ENCODE measurements at regions not wholly inside any gene's neighbourhood (a gene's known extent, or its start where the extent isn't known, plus 50 kb on each side); places are given as distances from the start of the nearest gene placed in this dataset.

GRCh38 chr20:22425344-22426295 lies 158.8 kb downstream of the FOXA2 start (continued):
- TF ChIP-seq REXO4 (CRISPR knock-in tag; IDR thresholded peaks at IDR 0.05; ENCODE audit: borderline replicate concordance), result no peak
- no peak for TF ChIP-seq CHD2 (IDR thresholded peaks at IDR 0.05; ENCODE audit: low read depth, low read length)
- TF ChIP-seq ZNF501 (CRISPR knock-in tag; IDR thresholded peaks at IDR 0.05), result no peak
- TF ChIP-seq CAMTA2 (CRISPR knock-in tag; IDR thresholded peaks at IDR 0.05; ENCODE audit: borderline replicate concordance), result no peak
- TF ChIP-seq WIZ (CRISPR knock-in tag; IDR thresholded peaks at IDR 0.05), result no peak
- TF ChIP-seq NR2F2 (IDR thresholded peaks at IDR 0.05; ENCODE audit: borderline replicate concordance, low read depth), result no peak
- no peak for TF ChIP-seq MEIS2 (CRISPR knock-in tag; IDR thresholded peaks at IDR 0.05)
- no peak for TF ChIP-seq SOX13 (IDR thresholded peaks at IDR 0.05)
- TF ChIP-seq SOX13 (CRISPR knock-in tag; conservative IDR thresholded peaks at IDR 0.05 in 1 of 2, IDR thresholded peaks at IDR 0.05 in 1 of 2), result peak in 1 of 2 experiments; percentile 68; a peak in 2 of 4 replicates
- peak; percentile 63; the same call in 1 of the 2 replicates for TF ChIP-seq HMG20A (CRISPR knock-in tag; IDR thresholded peaks at IDR 0.05; ENCODE audit: borderline replicate concordance)
- TF ChIP-seq ZNF558 (CRISPR knock-in tag; IDR thresholded peaks at IDR 0.05; ENCODE audit: borderline replicate concordance), result no peak
- peak; percentile 58 for TF ChIP-seq ASH2L (IDR thresholded peaks at IDR 0.05; ENCODE audit: insufficient read length, low read depth, low read length)
- TF ChIP-seq CSRNP1 (CRISPR knock-in tag; IDR thresholded peaks at IDR 0.05), result no peak
- 0 out of 2 replicates have a peak, but pooled peaks have one; percentile 24 for TF ChIP-seq ZNF124 (CRISPR knock-in tag; IDR thresholded peaks at IDR 0.05)
- TF ChIP-seq ARID3A (IDR thresholded peaks at IDR 0.05; ENCODE audit: low read depth, low read length), result 0 out of 2 replicates have a peak, but pooled peaks have one; percentile 11
- peak; percentile 8; the same call in 1 of the 2 replicates for TF ChIP-seq SIX4 (CRISPR knock-in tag; IDR thresholded peaks at IDR 0.05)
- TF ChIP-seq ONECUT2 (CRISPR knock-in tag; IDR thresholded peaks at IDR 0.05), result no peak
- no peak for TF ChIP-seq DR1 (CRISPR knock-in tag; IDR thresholded peaks at IDR 0.05)
- TF ChIP-seq SOX6 (IDR thresholded peaks at IDR 0.05), result no peak
- TF ChIP-seq SOX6 (CRISPR knock-in tag; IDR thresholded peaks at IDR 0.05), result peak; percentile 63
- TF ChIP-seq SSRP1 (CRISPR knock-in tag; IDR thresholded peaks at IDR 0.05), result no peak
- TF ChIP-seq ZNF317 (CRISPR knock-in tag; IDR thresholded peaks at IDR 0.05), result no peak
- no peak for TF ChIP-seq ZNF720 (CRISPR knock-in tag; IDR thresholded peaks at IDR 0.05)
- no peak for TF ChIP-seq SALL2 (CRISPR knock-in tag; IDR thresholded peaks at IDR 0.05)
- no peak for TF ChIP-seq KDM5B (CRISPR knock-in tag; IDR thresholded peaks at IDR 0.05; ENCODE audit: borderline replicate concordance)
- TF ChIP-seq HDAC2 (CRISPR knock-in tag; IDR thresholded peaks at IDR 0.05), result 0 out of 2 replicates have a peak, but pooled peaks have one; percentile 9
- TF ChIP-seq TFAP4 (IDR thresholded peaks at IDR 0.05; ENCODE audit: borderline replicate concordance, low read depth), result no peak; the same call in 1 of the 2 replicates
- TF ChIP-seq ZNF598 (CRISPR knock-in tag; IDR thresholded peaks at IDR 0.05; ENCODE audit: borderline replicate concordance), result no peak

Data from HepG2 (cell line).